Esophagus squamous epithelium (tissue), 4 donors: ENCODE measurements at regions not wholly inside any gene's neighbourhood (a gene's known extent, or its start where the extent isn't known, plus 50 kb on each side); places are given as distances from the start of the nearest gene placed in this dataset.

Experiments
- CTCF ChIP-seq, 6 experiments: fragments of 450-650 bp in 4 of 6; fragments of 200-600 bp in 2 of 6; sonication (generic) in 2 of 6; IDR thresholded peaks; one replicate each; pipeline ENCODE4 v1.5.1; 2016 to 2019; ENCODE audit warnings: antibody characterized with exemption in 6 of 6, mild to moderate bottlenecking in 4 of 6, moderate library complexity in 4 of 6
- POLR2A ChIP-seq, 4 donors: fragments of 450-650 bp; IDR thresholded peaks; one replicate each; pipeline ENCODE4 v1.6.1; 2017; ENCODE audit warnings: antibody characterized with exemption in 4 of 4, mild to moderate bottlenecking in 4 of 4, moderate library complexity in 3 of 4

GRCh38 chr9:110036286-110036685 is 171.7 kb downstream of the C9orf152 start:
- no peak for TF ChIP-seq CTCF (IDR thresholded peaks at IDR 0.05)
- TF ChIP-seq POLR2A (IDR thresholded peaks at IDR 0.05), result no peak
